ENCODE measurements at regions not wholly inside any gene's neighbourhood (a gene's known extent, or its start where the extent isn't known, plus 50 kb on each side); places are given as distances from the start of the nearest gene placed in this dataset.

DNA sequence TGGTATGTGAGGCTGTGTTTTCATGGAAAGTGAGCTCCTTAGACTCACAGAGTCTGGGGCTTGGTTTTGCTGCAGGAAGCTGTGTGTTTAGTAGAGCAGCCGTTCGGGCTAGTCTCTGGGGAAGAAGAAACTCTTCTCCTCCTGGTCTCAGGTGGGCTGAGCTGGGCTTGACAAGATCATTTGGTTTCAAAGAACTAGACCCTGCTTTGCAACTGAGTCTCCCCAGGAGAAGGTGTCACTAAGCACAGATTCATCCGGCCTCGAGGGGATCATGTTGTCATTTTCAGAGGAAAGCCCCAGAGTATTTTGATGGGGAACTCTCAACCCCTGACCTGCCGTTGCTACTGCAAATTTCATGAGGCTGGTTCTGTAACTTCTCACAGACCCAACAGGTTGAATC, 188.5 kb downstream of the FAM43A start:
- no peak for FAIRE-seq

DNA sequence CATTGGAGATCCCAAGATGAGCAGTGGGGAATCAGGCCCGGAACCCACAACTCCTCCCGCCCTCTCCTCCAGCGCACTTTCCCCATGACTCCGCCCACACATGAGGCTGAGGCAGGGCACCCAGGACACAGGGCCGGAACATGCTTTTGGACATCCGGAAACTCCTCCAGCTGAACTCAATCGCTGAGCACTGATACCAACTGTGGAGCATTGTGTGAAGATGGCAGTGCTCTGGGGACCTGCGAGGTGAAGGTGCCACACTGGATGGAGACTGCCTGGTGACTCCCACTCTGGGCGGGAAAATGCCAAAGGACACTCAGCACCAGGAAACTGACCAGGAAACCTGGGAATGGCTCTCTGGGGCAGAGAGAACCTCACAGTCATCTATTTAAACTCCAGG, 189.1 kb downstream of the FAM43A start:
- Histone ChIP-seq H3K27me3 (no peaks in the 10 kb centered on the region), H3K4me3 (no peak overlapping the region), H3K36me3 (no peaks in the 10 kb centered on the region), H3K27ac (no peak overlapping the region), H3K9me3 (no peaks in the 10 kb centered on the region), H3K4me1 (peaks cover 11 to 17% (median 16%) of the 10 kb centered on the region in 3 donors)
- FAIRE-seq (no peak), DNase-seq (no peak), ATAC-seq (no peak)
- intact Hi-C loops (cut with DNase I), result no loop called here
- TF ChIP-seq, protein P1, sequence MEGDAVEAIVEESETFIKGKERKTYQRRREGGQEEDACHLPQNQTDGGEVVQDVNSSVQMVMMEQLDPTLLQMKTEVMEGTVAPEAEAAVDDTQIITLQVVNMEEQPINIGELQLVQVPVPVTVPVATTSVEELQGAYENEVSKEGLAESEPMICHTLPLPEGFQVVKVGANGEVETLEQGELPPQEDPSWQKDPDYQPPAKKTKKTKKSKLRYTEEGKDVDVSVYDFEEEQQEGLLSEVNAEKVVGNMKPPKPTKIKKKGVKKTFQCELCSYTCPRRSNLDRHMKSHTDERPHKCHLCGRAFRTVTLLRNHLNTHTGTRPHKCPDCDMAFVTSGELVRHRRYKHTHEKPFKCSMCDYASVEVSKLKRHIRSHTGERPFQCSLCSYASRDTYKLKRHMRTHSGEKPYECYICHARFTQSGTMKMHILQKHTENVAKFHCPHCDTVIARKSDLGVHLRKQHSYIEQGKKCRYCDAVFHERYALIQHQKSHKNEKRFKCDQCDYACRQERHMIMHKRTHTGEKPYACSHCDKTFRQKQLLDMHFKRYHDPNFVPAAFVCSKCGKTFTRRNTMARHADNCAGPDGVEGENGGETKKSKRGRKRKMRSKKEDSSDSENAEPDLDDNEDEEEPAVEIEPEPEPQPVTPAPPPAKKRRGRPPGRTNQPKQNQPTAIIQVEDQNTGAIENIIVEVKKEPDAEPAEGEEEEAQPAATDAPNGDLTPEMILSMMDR (IDR thresholded peaks at IDR 0.05), result no peak
- 84% methylated on average over 9 of the region's 9 CpGs for WGBS, 2 donors

More for the DNA sequence above, 188.5 kb downstream of the FAM43A start:
- H3K9me3 ChIP-seq, result no peaks in the 10 kb centered on the region
- H3K36me3 ChIP-seq, result no peaks in the 10 kb centered on the region
- peaks cover 11 to 17% (median 16%) of the 10 kb centered on the region in 3 donors for H3K4me1 ChIP-seq
- no peaks in the 10 kb centered on the region for H3K27me3 ChIP-seq
- H3K27ac ChIP-seq, result no peak overlapping the region
- DNase-seq, result no peak
- no peak for ATAC-seq
- intact Hi-C loops (cut with DNase I), result no loop called here
- TF ChIP-seq, protein P1 (IDR thresholded peaks at IDR 0.05), result no peak
- WGBS, 2 donors, result 85 to 89% methylated on average over 5 of the region's 5 CpGs
- no peak overlapping the region for H3K4me3 ChIP-seq

DNA sequence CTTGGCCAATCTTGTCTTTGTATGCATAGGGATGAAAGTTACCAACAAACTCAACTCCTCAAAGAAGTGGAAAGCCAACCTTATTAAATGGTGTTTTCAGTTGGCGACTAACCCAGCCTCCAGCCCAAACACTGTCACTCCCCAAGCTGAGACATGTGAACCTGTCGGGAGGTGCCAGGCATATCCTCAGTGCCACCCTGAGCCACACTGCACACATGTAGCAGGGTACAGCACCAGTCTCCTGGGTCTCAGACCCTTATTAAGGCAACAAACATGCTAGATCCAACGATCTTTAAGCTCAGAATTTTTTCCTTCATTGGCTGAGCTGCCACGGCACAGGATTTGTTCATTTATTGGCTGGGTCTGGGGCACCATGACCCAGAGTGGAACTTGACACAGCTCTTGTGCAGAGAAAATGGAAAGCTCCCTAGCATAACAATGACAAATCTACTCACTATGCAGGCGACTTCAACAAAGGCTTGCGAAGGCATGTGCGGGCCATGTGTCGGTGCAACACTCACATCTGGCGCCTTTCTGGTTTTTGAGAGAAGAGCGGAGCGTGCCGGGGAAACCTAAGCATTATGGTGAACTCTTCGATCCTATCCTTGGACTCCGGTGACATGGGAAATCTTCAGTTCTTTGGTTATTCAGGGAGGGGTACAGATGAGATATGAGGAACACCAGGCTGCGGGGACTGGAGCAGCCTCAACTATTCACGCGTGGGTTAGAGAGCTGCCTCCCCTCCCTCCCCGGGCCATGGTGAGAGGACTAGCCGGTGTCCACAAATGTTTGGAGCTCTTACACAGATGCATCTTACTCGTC, 190.1 kb downstream of the FAM43A start:
- H3K36me3 ChIP-seq, result no peaks in the 10 kb centered on the region
- H3K27ac ChIP-seq, result no peak overlapping the region
- intact Hi-C loops (cut with DNase I), result no loop called here
- H3K4me3 ChIP-seq, result no peak overlapping the region
- no peak for FAIRE-seq
- H3K9me3 ChIP-seq, result no peaks in the 10 kb centered on the region
- no peaks in the 10 kb centered on the region for H3K27me3 ChIP-seq
- peaks cover 11 to 24% (median 15%) of the 10 kb centered on the region in 3 donors for H3K4me1 ChIP-seq
- TF ChIP-seq, protein P1 (IDR thresholded peaks at IDR 0.05), result no peak
- WGBS, 2 donors, result 87 to 92% methylated on average over 20 of the region's 20 CpGs
- no peak for DNase-seq
- ATAC-seq, result no peak

DNA sequence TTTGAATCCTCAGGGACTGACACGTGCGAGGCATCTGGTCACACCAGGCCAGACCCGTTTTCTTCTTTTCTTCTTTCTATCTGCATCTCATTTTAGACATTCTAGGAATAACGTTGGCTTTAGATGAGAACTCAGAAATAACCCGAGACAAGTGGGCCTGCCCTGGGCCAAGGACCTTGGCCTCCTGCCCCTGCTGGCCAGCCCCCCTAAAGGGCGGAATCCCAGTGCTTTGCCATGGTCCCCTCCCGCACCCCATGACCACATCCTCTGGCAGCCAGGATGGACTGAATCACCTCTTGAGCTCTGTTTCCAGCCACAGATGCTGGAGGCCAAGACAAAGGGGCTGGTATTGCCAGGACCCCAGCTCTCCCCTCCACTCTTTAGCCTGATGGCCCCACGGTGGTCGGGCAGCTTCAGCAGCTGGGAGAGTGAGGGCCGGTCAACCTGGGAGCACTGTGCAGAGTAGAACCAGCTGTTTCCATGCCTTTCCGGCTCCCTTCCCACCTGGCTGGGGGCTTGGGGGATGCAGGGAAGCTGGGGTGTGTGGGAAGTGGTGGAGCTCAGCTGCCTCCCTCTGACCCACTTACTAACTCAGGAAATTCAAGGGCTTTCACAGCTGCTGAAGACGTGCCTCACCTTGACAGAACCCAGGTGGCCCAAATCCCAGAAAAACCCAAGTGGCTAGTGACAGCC, 190.9 kb downstream of the FAM43A start:
- DNase-seq (no peak), ATAC-seq (no peak), FAIRE-seq (no peak)
- 77 to 80% methylated on average over 12 of the region's 12 CpGs for WGBS, 2 donors
- no peaks in the 10 kb centered on the region for H3K27me3 ChIP-seq
- H3K36me3 ChIP-seq, result no peaks in the 10 kb centered on the region
- H3K4me3 ChIP-seq, result no peak overlapping the region
- H3K27ac ChIP-seq, result no peak overlapping the region
- intact Hi-C loops (cut with DNase I), result no loop called here
- TF ChIP-seq, protein P1 (IDR thresholded peaks at IDR 0.05), result no peak
- no peaks in the 10 kb centered on the region for H3K9me3 ChIP-seq
- H3K4me1 ChIP-seq, result peaks cover 8 to 20% (median 9%) of the 10 kb centered on the region in 3 donors
